ENCODE measurements at regions not wholly inside any gene's neighbourhood (a gene's known extent, or its start where the extent isn't known, plus 50 kb on each side); places are given as distances from the start of the nearest gene placed in this dataset.
"Not testable (repeated sequence)": the region's sequence is repeated elsewhere in the genome, so short reads cannot be mapped to it uniquely, and the experiment has no call there.

DNA sequence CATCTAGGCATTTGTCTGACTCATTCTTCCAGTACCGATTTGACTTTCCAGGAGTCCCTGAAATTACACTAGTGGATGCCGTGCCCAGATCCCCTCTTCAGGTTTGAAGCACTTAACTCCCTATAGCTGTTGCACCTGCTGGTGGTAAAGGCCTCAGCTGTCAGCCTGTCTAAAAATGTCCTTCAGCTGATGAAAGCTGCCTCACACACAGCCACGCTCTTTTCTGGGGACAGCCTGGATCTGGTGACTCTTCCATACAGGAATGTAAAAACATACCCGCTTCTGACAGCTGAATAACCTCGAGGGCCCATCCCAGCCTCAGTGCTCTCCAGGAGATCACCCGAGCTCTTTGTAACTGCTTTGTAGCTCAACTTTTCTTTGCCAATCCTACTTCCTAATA, 534.1 kb upstream of the GRM7 start:
- DNase-seq (ENCODE audit: extremely low read depth, low read depth, low spot score): no peak

DNA sequence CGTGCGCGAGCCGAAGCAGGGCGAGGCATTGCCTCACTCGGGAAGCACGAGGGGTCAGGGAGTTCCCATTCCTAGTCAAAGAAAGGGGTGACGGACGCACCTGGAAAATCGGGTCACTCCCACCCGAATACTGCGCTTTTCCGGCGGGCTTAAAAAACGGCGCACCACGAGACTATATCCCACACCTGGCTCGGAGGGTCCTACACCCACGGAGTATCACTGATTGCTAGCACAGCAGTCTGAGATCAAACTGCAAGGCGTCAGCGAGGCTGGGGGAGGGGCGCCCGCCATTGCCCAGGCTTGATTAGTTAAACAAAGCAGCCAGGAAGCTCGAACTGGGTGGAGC, 520.0 kb upstream of the GRM7 start:
- not testable (repeated sequence) for DNase-seq (ENCODE audit: extremely low read depth, low read depth, low spot score)

DNA sequence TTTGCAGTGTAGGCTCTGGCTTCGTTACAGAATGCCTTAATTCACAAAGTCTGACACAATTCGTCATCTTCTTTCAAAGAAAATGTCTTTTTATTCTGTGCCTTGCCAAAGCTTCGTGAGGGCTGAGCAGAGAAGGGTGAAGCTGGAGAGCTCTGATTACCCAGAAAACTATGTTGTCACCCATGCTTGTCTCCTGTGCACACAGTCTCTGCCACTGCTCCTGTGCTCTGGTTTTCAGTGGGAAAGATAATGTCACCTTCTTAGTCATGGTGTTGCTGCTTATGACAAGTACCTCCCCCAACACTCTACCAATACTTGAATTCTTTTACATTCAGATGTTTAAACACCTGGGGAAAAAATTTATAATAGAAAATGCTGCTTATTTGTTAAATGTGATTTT, 509.2 kb upstream of the GRM7 start:
- no peak for DNase-seq (ENCODE audit: extremely low read depth, low read depth, low spot score)

DNA sequence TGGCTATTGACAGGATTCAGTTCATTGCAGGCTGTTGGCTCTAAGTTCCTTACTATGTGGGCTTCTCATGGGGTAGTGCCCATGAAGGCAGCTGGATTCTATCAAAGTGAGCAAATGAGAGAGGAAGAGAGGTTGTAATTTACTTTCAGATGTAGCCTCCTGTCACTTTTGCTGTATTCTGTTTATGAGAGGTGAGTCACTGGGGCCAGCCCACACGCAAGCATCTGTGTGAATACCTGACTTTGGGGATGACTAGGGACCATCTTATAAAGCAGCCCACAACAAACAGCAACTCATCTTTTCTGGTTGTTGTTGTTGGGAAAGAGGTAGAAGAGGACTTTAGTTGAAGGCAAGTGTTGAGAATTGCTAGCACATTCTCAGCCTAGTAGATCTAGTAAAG, 506.3 kb upstream of the GRM7 start:
- DNase-seq (ENCODE audit: extremely low read depth, low read depth, low spot score): no peak

DNA sequence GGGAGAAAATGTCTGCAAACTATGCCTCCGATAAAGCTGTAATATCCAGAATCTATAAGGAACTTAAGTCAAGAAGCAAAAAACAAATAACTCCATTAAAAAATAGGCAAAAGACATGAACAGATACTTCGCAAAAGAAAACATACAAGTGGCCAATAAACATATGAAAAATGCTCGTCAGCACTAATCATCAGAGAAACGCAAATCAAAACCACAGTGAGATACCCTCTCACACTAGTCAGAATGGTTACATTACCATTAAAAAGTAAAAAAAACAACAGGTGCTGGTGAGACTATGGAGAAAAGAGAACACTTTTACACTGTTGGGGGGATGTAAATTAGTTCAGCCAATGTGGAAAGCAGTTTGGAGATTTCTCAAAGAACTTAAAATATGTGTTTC, 498.5 kb upstream of the GRM7 start:
- DNase-seq (ENCODE audit: extremely low read depth, low read depth, low spot score): no peak

GRCh38 chr3:6367171-6367570, 493.7 kb upstream of the GRM7 start:
- no peak for DNase-seq (ENCODE audit: extremely low read depth, low read depth, low spot score)

- no peak for DNase-seq (ENCODE audit: extremely low read depth, low read depth, low spot score)
Measured at GRCh38 chr3:6392123-6392522, 468.8 kb upstream of the GRM7 start.

DNA sequence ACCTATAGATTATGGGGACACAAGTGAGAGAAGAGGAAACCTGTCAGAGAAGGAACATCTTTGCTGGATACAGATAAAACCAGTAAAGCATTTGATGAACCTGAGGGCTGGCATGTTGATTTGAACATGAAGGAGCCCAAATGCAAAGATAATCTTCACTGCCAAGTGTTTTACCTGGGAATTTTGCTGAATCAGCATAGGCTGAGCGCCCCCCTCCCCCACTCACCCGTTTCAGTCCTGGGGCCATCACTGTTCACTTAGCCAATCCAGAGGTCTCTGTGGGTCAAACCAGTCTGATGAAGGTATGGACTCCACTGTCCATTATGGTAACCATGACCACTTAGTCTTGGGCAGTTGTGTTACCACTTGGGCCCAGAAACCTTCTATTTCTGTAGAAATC, 466.0 kb upstream of the GRM7 start:
- DNase-seq (ENCODE audit: extremely low read depth, low read depth, low spot score): no peak

- DNase-seq (ENCODE audit: extremely low read depth, low read depth, low spot score): no peak
Measured at GRCh38 chr3:6396631-6397030, 464.3 kb upstream of the GRM7 start.

DNA sequence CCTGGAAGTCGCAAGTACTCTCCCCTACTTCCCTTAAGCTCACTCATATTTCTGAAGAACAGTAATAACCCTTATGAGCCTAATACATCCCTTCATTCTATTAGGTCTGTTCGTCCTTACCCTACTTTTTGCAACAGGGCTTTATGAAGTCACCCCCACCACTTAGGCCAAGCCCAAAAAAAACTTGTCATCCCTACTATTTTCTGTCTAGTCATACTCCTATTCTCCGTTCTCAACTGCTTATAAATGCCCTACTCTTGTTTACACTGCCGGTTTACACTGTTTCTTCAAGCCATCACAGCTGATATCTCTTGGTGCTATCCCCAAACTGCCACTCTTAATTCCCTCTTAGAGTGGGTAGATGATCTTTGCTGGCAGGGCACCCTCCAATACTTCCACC, 458.2 kb upstream of the GRM7 start:
- not testable (repeated sequence) for DNase-seq (ENCODE audit: extremely low read depth, low read depth, low spot score)

GRCh38 chr3:6406923-6407322, 454.0 kb upstream of the GRM7 start:
- not testable (repeated sequence) for DNase-seq (ENCODE audit: extremely low read depth, low read depth, low spot score)

DNA sequence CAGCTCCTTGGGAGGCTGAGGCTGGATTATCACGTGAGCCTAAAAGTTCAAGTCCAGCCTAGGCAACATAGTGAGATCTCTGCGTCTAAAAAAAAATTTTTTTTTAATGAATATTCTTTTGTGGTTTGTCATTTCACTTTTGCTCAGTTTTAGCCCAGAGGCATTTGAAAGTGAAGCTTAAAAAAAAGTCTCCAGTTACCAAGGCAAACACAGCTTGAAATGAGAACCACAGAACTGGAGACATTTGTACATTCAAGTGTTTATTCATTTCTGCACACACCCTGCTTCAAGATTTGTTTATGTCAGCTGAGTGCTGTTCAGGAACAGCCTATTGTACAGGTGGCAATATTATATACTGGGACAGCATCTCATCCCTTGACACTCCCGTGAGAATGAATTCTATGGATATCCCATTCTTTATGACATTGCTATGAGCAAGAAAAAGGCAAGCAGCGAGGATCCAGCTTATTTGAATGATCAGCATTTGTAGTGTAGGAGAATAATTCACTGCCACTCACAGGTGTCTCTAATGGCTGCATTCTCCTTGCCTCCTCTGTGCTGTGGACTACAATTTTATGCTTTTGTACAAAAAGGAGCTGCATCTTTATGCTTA, 444.8 kb upstream of the GRM7 start:
- no peak for DNase-seq (ENCODE audit: extremely low read depth, low read depth, low spot score)

DNA sequence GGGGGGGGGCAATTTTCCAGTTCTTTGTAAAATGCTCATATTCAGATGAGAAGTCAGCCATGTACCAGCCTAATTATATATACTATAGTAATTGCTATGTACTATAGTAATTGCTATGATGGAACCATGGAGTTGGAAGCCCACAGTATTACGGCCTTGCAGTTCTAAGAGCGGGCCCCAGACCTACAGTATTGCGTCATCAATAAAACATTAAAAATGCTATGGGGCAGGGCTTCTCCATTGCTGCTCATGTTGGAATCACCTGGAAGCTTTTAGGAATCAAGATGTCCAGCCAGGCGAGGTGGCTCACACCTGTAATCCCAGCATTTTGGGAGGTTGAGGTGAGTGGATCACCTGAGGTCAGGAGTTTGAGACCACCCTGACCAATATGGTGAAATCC, 443.7 kb upstream of the GRM7 start:
- DNase-seq (ENCODE audit: extremely low read depth, low read depth, low spot score): no peak

GRCh38 chr3:6418485-6418884, 442.4 kb upstream of the GRM7 start:
- DNase-seq (ENCODE audit: extremely low read depth, low read depth, low spot score): no peak

DNA sequence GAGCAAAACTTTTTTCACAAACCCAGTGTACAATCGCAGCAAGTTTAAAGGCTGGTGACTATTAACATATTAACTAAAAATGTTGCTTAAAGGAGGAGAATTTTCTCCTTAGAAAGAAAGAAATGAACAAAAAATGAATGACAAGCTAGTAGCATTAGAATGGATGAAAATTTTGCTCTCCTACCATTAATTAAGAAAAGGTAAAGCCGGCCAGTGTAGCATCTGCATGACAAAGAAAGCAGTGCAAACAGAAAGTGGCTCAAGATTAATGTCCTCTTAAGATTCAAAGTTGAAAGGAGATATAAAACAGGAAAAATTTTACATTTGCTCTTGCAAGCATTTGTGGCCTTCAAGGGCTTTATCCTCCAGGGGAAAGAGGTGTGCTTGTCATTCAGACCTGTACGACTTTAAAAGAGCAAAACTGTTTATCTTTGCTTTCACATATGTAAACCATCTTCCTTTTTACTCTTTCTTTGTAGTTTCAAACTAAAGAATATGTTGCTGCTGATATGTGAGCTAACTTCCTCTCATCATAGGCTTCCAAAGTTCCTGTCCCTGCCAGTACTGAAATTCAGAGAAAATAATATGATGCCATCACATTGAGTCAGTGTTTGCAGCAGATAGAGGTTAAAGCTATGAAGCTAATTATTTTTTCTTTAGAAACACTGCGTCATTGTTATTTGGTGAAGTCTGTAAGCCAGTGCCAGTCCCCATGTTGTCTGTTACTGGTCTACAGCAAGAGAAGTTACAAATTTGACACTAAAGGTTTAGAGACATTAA, 439.1 kb upstream of the GRM7 start:
- DNase-seq (ENCODE audit: extremely low read depth, low read depth, low spot score): no peak

GRCh38 chr3:6425289-6425820, 435.6 kb upstream of the GRM7 start:
- no peak for DNase-seq (ENCODE audit: extremely low read depth, low read depth, low spot score)

- DNase-seq (ENCODE audit: extremely low read depth, low read depth, low spot score): not testable (repeated sequence)
Measured at GRCh38 chr3:6428276-6428675, 432.6 kb upstream of the GRM7 start.

- no peak for DNase-seq (ENCODE audit: extremely low read depth, low read depth, low spot score)
Measured at GRCh38 chr3:6435951-6436350, 425.0 kb upstream of the GRM7 start.

- DNase-seq (ENCODE audit: extremely low read depth, low read depth, low spot score): no peak
Measured at GRCh38 chr3:6437631-6438030, 423.3 kb upstream of the GRM7 start.

GRCh38 chr3:6438031-6438430, 422.9 kb upstream of the GRM7 start:
- DNase-seq (ENCODE audit: extremely low read depth, low read depth, low spot score): no peak

- DNase-seq (ENCODE audit: extremely low read depth, low read depth, low spot score): no peak
Measured at GRCh38 chr3:6439226-6439625, 421.7 kb upstream of the GRM7 start.

DNA sequence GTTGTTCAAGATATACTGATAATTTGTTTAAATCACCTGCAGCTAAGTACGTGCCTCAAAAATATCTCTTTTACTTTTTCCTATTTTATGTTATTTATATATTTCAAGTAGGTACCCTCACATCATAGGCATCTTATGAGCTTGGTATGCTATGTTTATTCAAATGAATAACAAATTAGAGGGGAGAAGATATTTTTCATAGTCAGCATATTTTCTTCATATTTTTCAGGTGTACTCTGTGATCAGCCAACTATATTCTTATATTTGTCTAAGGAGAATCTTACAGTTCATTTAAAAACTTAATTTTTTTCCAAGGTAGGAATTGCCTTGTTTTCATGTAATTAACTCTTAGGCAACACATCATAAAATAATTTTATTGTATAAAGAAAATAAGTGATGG, 421.1 kb upstream of the GRM7 start:
- no peak for DNase-seq (ENCODE audit: extremely low read depth, low read depth, low spot score)
